OCI-LY1 (cell line): ENCODE measurements at regions not wholly inside any gene's neighbourhood (a gene's known extent, or its start where the extent isn't known, plus 50 kb on each side); places are given as distances from the start of the nearest gene placed in this dataset.

ENCODE experiments used
- H2AFZ ChIP-seq: fragments of 200-600 bp; sonication (generic), shearing (Covaris generic); 2 replicates; pipeline ENCODE4 v1.6.0; 2014; ENCODE audit warnings: antibody characterized with exemption, mild to moderate bottlenecking, low read length
- H3F3A ChIP-seq: fragments of 200-600 bp; sonication (generic), shearing (Covaris generic); 2 replicates; pipeline ENCODE4 v1.6.0; 2014; ENCODE audit warnings: mild to moderate bottlenecking, antibody characterized with exemption, low read length, moderate library complexity; ENCODE audit not compliant: insufficient read depth
- H3K27ac ChIP-seq: fragments of 200-600 bp; sonication (generic); 2 replicates; pipeline ENCODE4 v1.5.1; 2014; ENCODE audit warnings: low read length, mixed run types, mild to moderate bottlenecking, low read depth; ENCODE audit not compliant: poor library complexity, severe bottlenecking
- H3K27me3 ChIP-seq: fragments of 200-600 bp; sonication (generic); 2 replicates; pipeline ENCODE4 v1.6.0; 2014; ENCODE audit warnings: antibody characterized with exemption, mild to moderate bottlenecking, low read length, moderate library complexity; ENCODE audit not compliant: insufficient read depth
- H3K36me3 ChIP-seq: fragments of 200-600 bp; sonication (generic); 2 replicates; pipeline ENCODE4 v1.6.1; 2014; ENCODE audit warnings: mild to moderate bottlenecking, antibody characterized with exemption, low read length, moderate library complexity, mixed read lengths; ENCODE audit not compliant: insufficient read depth
- H3K4me1 ChIP-seq: fragments of 200-600 bp; sonication (generic); 2 replicates; pipeline ENCODE4 v1.5.1; 2014; ENCODE audit warnings: mild to moderate bottlenecking, low read length, moderate library complexity; ENCODE audit not compliant: insufficient read depth, severe bottlenecking
- H3K4me2 ChIP-seq: fragments of 200-600 bp; sonication (generic), shearing (Covaris generic); 2 replicates; pipeline ENCODE4 v1.6.1; 2014; ENCODE audit warnings: low read length
- H3K4me3 ChIP-seq: fragments of 200-600 bp; sonication (generic); 2 replicates; pipeline ENCODE4 v1.5.1; 2014; ENCODE audit warnings: low read length, low read depth, mild to moderate bottlenecking, mixed read lengths; ENCODE audit not compliant: poor library complexity, severe bottlenecking
- H3K79me2 ChIP-seq: fragments of 200-600 bp; shearing (Covaris generic); 2 replicates; pipeline ENCODE4 v1.6.1; 2016; ENCODE audit warnings: mixed run types, low read length, mixed read lengths; ENCODE audit not compliant: insufficient read depth
- H3K9ac ChIP-seq: fragments of 200-600 bp; sonication (generic), shearing (Covaris generic); 2 replicates; pipeline ENCODE4 v1.6.1; 2014; ENCODE audit warnings: mild to moderate bottlenecking, low read length, mixed read lengths
- H3K9me2 ChIP-seq: fragments of 200-600 bp; sonication (generic), shearing (Covaris generic); 2 replicates; pipeline ENCODE4 v1.6.1; 2014; ENCODE audit warnings: low read depth, mild to moderate bottlenecking, low read length, mixed read lengths
- H3K9me3 ChIP-seq: fragments of 200-600 bp; shearing (Covaris generic); 2 replicates; pipeline ENCODE4 v1.6.1; 2014; ENCODE audit warnings: low read length, mixed read lengths
- H4K20me1 ChIP-seq: fragments of 200-600 bp; sonication (generic), shearing (Covaris generic); 2 replicates; pipeline ENCODE4 v1.6.0; 2016; ENCODE audit warnings: mild to moderate bottlenecking, low read length; ENCODE audit not compliant: insufficient read depth
- EZH2 ChIP-seq: fragments of 200-600 bp; sonication (generic), shearing (Covaris generic); IDR thresholded peaks from 2 replicates; pipeline ENCODE4 v1.8.0; 2017; ENCODE audit warnings: borderline replicate concordance, mixed run types, mild to moderate bottlenecking, antibody characterized with exemption, low read length, moderate library complexity, mixed read lengths
- TF ChIP-seq, protein P1 (sequence below): fragments of 200-600 bp; sonication (generic), shearing (Covaris generic); IDR thresholded peaks from 2 replicates; pipeline ENCODE4 v1.5.1; 2017; ENCODE audit warnings: mild to moderate bottlenecking, antibody characterized with exemption, low read length, moderate library complexity, mixed read lengths

DNA sequence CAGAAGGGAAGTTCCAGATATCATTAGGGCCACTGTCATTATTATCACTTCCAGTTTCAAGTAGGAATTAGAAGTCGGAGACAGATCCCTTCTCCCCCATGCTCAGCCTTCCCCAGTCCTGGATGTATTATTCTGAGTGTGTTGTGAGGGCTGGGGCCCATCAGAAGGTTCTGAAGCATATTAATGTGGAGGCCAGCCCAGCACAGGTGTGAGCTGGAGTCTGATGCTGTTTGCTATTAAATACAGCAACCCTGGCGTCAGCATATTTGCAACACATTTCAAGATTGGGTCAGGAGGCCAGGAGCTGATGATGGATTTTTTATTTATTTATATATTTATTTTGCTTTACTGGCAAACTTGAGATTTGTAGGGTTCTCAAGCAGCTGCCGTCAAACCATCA lies 195.2 kb downstream of the NRP2 start:
- no peaks in the 10 kb centered on the region for H3K27me3 ChIP-seq
- H3K4me1 ChIP-seq = no peaks in the 10 kb centered on the region
- H3K4me2 ChIP-seq = no peak overlapping the region
- H3K9me3 ChIP-seq = no peaks in the 10 kb centered on the region
- TF ChIP-seq, protein P1, sequence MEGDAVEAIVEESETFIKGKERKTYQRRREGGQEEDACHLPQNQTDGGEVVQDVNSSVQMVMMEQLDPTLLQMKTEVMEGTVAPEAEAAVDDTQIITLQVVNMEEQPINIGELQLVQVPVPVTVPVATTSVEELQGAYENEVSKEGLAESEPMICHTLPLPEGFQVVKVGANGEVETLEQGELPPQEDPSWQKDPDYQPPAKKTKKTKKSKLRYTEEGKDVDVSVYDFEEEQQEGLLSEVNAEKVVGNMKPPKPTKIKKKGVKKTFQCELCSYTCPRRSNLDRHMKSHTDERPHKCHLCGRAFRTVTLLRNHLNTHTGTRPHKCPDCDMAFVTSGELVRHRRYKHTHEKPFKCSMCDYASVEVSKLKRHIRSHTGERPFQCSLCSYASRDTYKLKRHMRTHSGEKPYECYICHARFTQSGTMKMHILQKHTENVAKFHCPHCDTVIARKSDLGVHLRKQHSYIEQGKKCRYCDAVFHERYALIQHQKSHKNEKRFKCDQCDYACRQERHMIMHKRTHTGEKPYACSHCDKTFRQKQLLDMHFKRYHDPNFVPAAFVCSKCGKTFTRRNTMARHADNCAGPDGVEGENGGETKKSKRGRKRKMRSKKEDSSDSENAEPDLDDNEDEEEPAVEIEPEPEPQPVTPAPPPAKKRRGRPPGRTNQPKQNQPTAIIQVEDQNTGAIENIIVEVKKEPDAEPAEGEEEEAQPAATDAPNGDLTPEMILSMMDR = no peak
- TF ChIP-seq EZH2 = no peak
- H3K36me3 ChIP-seq = no peaks in the 10 kb centered on the region
- H3K9ac ChIP-seq = no peak overlapping the region
- no peaks in the 10 kb centered on the region for H4K20me1 ChIP-seq
- no peaks in the 10 kb centered on the region for H3K79me2 ChIP-seq
- no peak overlapping the region for H2AFZ ChIP-seq
- H3F3A ChIP-seq = no peaks in the 10 kb centered on the region
- H3K27ac ChIP-seq = no peak overlapping the region
- H3K4me3 ChIP-seq = no peak overlapping the region
- H3K9me2 ChIP-seq = no peaks in the 10 kb centered on the region

DNA sequence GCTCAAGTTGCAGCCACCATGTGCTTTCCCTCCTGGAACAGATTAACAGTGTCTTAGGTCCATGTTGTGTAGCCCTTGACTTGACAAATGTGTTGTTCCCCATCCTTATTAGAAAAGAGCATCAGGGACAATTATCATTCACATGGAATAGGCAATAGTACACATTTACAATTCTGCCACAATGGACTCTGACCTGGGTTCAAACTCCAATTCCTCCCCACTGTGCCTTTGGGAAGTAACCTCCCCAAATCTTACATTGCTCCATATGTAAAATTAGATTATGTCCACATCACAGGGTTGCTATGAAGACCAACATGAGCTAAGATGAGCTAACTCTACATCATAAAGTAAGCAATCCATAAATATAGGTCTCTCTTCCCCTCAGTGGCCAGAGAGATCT lies 193.8 kb downstream of the NRP2 start:
- Histone ChIP-seq H3K27ac (no peak overlapping the region), H2AFZ (no peak overlapping the region), H3K9ac (no peak overlapping the region), H3K36me3 (no peaks in the 10 kb centered on the region), H3K4me2 (no peak overlapping the region), H3K27me3 (no peaks in the 10 kb centered on the region), H3K79me2 (no peaks in the 10 kb centered on the region), H3F3A (no peaks in the 10 kb centered on the region), H3K9me3 (no peaks in the 10 kb centered on the region), H3K4me1 (no peaks in the 10 kb centered on the region), H4K20me1 (no peaks in the 10 kb centered on the region), H3K9me2 (no peaks in the 10 kb centered on the region), H3K4me3 (no peak overlapping the region)
- TF ChIP-seq, protein P1 = no peak
- TF ChIP-seq EZH2 = no peak

DNA sequence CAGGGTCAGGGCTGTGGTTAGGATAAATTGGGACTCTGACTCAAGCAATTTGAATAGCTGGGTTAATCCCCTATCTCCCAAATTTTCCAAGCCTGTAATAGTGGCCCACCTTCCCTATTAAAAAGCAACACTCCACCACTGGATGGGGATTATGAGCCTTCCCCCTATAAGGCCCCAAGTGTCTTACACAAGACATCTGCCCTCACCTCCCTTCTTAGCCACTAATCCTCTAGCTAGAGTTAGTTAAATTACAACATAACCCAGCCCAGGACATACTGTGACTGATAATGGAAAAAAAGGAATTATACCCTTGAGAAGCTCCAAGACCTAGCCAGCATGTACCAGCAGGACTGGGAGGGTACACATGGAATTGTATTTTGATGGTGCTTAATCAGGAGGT lies 190.4 kb downstream of the NRP2 start:
- no peaks in the 10 kb centered on the region for H3K9me2 ChIP-seq
- no peaks in the 10 kb centered on the region for H3K36me3 ChIP-seq
- no peak overlapping the region for H3K27ac ChIP-seq
- H3K4me1 ChIP-seq = no peaks in the 10 kb centered on the region
- H3K79me2 ChIP-seq = no peaks in the 10 kb centered on the region
- H2AFZ ChIP-seq = no peak overlapping the region
- H3K4me2 ChIP-seq = no peak overlapping the region
- no peaks in the 10 kb centered on the region for H4K20me1 ChIP-seq
- H3K27me3 ChIP-seq = no peaks in the 10 kb centered on the region
- H3F3A ChIP-seq = no peaks in the 10 kb centered on the region
- TF ChIP-seq, protein P1 = no peak
- no peak for TF ChIP-seq EZH2
- H3K9me3 ChIP-seq = no peaks in the 10 kb centered on the region
- no peak overlapping the region for H3K9ac ChIP-seq
- H3K4me3 ChIP-seq = no peak overlapping the region
